Osteoblast (primary cell): ENCODE measurements at regions not wholly inside any gene's neighbourhood (a gene's known extent, or its start where the extent isn't known, plus 50 kb on each side); places are given as distances from the start of the nearest gene placed in this dataset.

Experiments used
- DNase-seq: peaks from one replicate; pipeline ENCODE4 v3.0.0; 2011; ENCODE audit warnings: low spot score, mixed read lengths; ENCODE audit not compliant: insufficient read length; ENCODE audit errors: missing footprints
- H2AFZ ChIP-seq: 2 replicates; pipeline ENCODE4 v1.6.0; 2011; ENCODE audit warnings: mild to moderate bottlenecking, low read length
- H3K27ac ChIP-seq: 2 replicates; pipeline ENCODE4 v1.5.1; 2011; ENCODE audit warnings: mild to moderate bottlenecking, low read depth, low read length, moderate library complexity
- H3K27me3 ChIP-seq: 2 replicates; pipeline ENCODE4 v1.6.0; 2012; ENCODE audit warnings: mild to moderate bottlenecking, control low read depth, inconsistent platforms, low read length, moderate library complexity; ENCODE audit not compliant: insufficient read depth
- H3K36me3 ChIP-seq: 2 replicates; pipeline ENCODE4 v1.5.1; 2011; ENCODE audit warnings: mild to moderate bottlenecking, low read length, control low read depth, moderate library complexity; ENCODE audit not compliant: insufficient read depth
- H3K4me1 ChIP-seq: 2 replicates; pipeline ENCODE4 v1.5.1; 2011; ENCODE audit warnings: mild to moderate bottlenecking, low read length, control low read depth, moderate library complexity; ENCODE audit not compliant: insufficient read depth
- H3K4me2 ChIP-seq: 2 replicates; pipeline ENCODE4 v1.6.0; 2011; ENCODE audit warnings: mild to moderate bottlenecking, low read length; ENCODE audit not compliant: insufficient read depth
- H3K4me3 ChIP-seq: fragments of 200-600 bp; sonication (generic); 3 replicates; pipeline ENCODE4 v1.5.1; 2012; ENCODE audit warnings: mild to moderate bottlenecking, low read length, inconsistent platforms; ENCODE audit not compliant: insufficient read depth
- H3K79me2 ChIP-seq: 2 replicates; pipeline ENCODE4 v1.6.0; 2012; ENCODE audit warnings: mild to moderate bottlenecking, low read length, control low read depth, inconsistent platforms; ENCODE audit not compliant: insufficient read depth
- H3K9me3 ChIP-seq: 2 replicates; pipeline ENCODE4 v1.5.1; 2011; ENCODE audit warnings: low read depth, low read length, control low read depth
- H4K20me1 ChIP-seq: 2 replicates; pipeline ENCODE4 v1.6.0; 2012; ENCODE audit warnings: mild to moderate bottlenecking, low read length, control low read depth; ENCODE audit not compliant: insufficient read depth
- CTCF ChIP-seq: IDR thresholded peaks from 2 replicates; pipeline ENCODE4 v1.5.1; 2011; ENCODE audit warnings: mild to moderate bottlenecking, low read depth, low read length, moderate library complexity; ENCODE audit errors: extremely low read depth

- H3K36me3 ChIP-seq = no peaks in the 10 kb centered on the region
- H3K79me2 ChIP-seq = no peaks in the 10 kb centered on the region
- no peaks in the 10 kb centered on the region for H3K4me1 ChIP-seq
- TF ChIP-seq CTCF = no peak
- no peak overlapping the region for H3K27ac ChIP-seq
- H3K4me2 ChIP-seq = no peak overlapping the region
- H3K4me3 ChIP-seq = no peak overlapping the region
- H3K27me3 ChIP-seq = peaks cover 7% of the 10 kb centered on the region
- H4K20me1 ChIP-seq = no peaks in the 10 kb centered on the region
- DNase-seq = no peak
- H3K9me3 ChIP-seq = no peaks in the 10 kb centered on the region
- H2AFZ ChIP-seq = no peak overlapping the region
These were observed 482.8 kb upstream of the HTR2C start for GRCh38 chrX:114101081-114101480.

GRCh38 chrX:114097866-114098265 lies 486.0 kb upstream of the HTR2C start:
- no peaks in the 10 kb centered on the region for H3K79me2 ChIP-seq
- H2AFZ ChIP-seq = no peak overlapping the region
- H3K4me2 ChIP-seq = no peak overlapping the region
- H4K20me1 ChIP-seq = no peaks in the 10 kb centered on the region
- no peaks in the 10 kb centered on the region for H3K4me1 ChIP-seq
- no peak overlapping the region for H3K27ac ChIP-seq
- H3K9me3 ChIP-seq = no peaks in the 10 kb centered on the region
- no peaks in the 10 kb centered on the region for H3K36me3 ChIP-seq
- H3K4me3 ChIP-seq = no peak overlapping the region
- H3K27me3 ChIP-seq = peaks cover 4% of the 10 kb centered on the region
- TF ChIP-seq CTCF = no peak
- DNase-seq = no peak

GRCh38 chrX:114097427-114097826 lies 486.5 kb upstream of the HTR2C start:
- Histone ChIP-seq H3K36me3 (no peaks in the 10 kb centered on the region), H3K4me2 (no peak overlapping the region), H2AFZ (no peak overlapping the region), H3K4me1 (no peaks in the 10 kb centered on the region), H3K9me3 (no peaks in the 10 kb centered on the region), H3K27me3 (peaks cover 4% of the 10 kb centered on the region), H4K20me1 (no peaks in the 10 kb centered on the region), H3K4me3 (no peak overlapping the region), H3K79me2 (no peaks in the 10 kb centered on the region), H3K27ac (no peak overlapping the region)
- TF ChIP-seq CTCF = no peak
- DNase-seq = no peak

- Histone ChIP-seq H3K27me3 (peaks cover 4% of the 10 kb centered on the region), H2AFZ (no peak overlapping the region), H3K27ac (no peak overlapping the region), H3K4me1 (no peaks in the 10 kb centered on the region), H3K79me2 (no peaks in the 10 kb centered on the region), H4K20me1 (no peaks in the 10 kb centered on the region), H3K9me3 (no peaks in the 10 kb centered on the region), H3K4me3 (no peak overlapping the region), H3K36me3 (no peaks in the 10 kb centered on the region), H3K4me2 (no peak overlapping the region)
- no peak for DNase-seq
- TF ChIP-seq CTCF = no peak
These were observed 488.1 kb upstream of the HTR2C start for GRCh38 chrX:114095789-114096188.
